ENCODE measurements at regions not wholly inside any gene's neighbourhood (a gene's known extent, or its start where the extent isn't known, plus 50 kb on each side); places are given as distances from the start of the nearest gene placed in this dataset.

DNA sequence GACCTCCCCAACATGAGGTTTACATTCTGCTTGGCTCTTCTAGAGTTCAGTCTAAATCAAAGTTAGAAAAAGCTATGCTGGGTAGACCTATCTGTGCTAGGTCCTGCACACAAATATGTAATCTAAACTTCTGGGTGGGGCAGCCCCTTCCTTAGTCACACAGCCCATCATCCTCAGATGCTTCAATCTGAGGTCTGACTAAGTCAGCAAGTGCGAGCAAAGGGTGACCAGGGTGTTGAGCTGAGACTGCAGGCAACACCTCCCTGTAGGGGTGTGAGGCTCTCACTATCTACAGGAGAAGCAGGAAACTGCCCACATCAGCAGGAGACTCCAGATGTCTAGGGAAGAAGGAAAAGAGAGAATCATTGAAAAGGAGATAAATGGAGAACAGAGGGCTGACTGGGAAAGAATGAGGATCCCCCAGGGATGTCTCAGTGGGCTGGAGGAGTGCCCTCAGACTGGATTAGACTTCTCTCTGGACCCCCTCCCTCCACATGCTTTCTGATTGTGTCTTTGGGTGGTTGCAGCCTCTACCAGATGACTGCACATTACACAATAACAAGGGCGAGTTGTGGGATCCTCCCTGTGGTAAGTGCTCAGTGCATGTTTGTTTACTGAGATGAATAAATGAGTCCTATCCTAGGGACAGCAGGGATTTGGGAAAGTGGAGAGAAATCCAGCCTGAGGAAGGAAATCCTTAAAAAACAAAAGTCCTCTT, 266.2 kb upstream of the PLET1 start:
- Histone ChIP-seq H3K9ac (replicated peaks; ENCODE audit: extremely low read depth, insufficient read depth, low read length) (no peak overlapping the region), H3K9me3 (replicated peaks; ENCODE audit: control insufficient read depth, insufficient read depth, low read length) (no peaks in the 10 kb centered on the region), H3K4me1 (ENCODE audit: control insufficient read depth, extremely low read depth, insufficient read depth, low read length) (no peaks in the 10 kb centered on the region), H3K4me3 (replicated peaks in 1 of 3; ENCODE audit: insufficient read depth in 1 of 3, low read depth in 1 of 3, low read length in 3 of 3) (no peak overlapping the region), H3K27me3 (ENCODE audit: control insufficient read depth in 2 of 2, insufficient read depth in 2 of 2, low read length in 2 of 2) (no peaks in the 10 kb centered on the region), H3K79me2 (ENCODE audit: control insufficient read depth, insufficient read depth, low read length) (no peaks in the 10 kb centered on the region), H2AFZ (ENCODE audit: low read depth, low read length) (no peak overlapping the region), H3K9me1 (replicated peaks; ENCODE audit: control insufficient read depth, extremely low read depth, insufficient read depth, low read length) (no peaks in the 10 kb centered on the region), H3K4me2 (ENCODE audit: insufficient read depth, low read length) (no peak overlapping the region), H3K27ac (ENCODE audit: insufficient read depth, low read depth, low read length) (no peak overlapping the region), H4K20me1 (replicated peaks; ENCODE audit: control insufficient read depth, extremely low read depth, insufficient read depth, low read length) (no peaks in the 10 kb centered on the region), H3K36me3 (ENCODE audit: control insufficient read depth in 2 of 2, extremely low read depth in 1 of 2, insufficient read depth in 2 of 2, low read length in 2 of 2) (no peaks in the 10 kb centered on the region)
- TF ChIP-seq EZH2 (IDR thresholded peaks at IDR 0.05; ENCODE audit: borderline replicate concordance, low read depth, low read length, severe bottlenecking): no peak
- TF ChIP-seq POLR2AphosphoS5 (IDR thresholded peaks at IDR 0.05; ENCODE audit: insufficient read depth, low read depth, low read length): no peak
- no peak for TF ChIP-seq MAX (IDR thresholded peaks at IDR 0.05; ENCODE audit: insufficient read depth, insufficient read length)
- TF ChIP-seq MYC (IDR thresholded peaks at IDR 0.05; ENCODE audit: low read depth, low read length): no peak
- TF ChIP-seq, protein P1, sequence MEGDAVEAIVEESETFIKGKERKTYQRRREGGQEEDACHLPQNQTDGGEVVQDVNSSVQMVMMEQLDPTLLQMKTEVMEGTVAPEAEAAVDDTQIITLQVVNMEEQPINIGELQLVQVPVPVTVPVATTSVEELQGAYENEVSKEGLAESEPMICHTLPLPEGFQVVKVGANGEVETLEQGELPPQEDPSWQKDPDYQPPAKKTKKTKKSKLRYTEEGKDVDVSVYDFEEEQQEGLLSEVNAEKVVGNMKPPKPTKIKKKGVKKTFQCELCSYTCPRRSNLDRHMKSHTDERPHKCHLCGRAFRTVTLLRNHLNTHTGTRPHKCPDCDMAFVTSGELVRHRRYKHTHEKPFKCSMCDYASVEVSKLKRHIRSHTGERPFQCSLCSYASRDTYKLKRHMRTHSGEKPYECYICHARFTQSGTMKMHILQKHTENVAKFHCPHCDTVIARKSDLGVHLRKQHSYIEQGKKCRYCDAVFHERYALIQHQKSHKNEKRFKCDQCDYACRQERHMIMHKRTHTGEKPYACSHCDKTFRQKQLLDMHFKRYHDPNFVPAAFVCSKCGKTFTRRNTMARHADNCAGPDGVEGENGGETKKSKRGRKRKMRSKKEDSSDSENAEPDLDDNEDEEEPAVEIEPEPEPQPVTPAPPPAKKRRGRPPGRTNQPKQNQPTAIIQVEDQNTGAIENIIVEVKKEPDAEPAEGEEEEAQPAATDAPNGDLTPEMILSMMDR (IDR thresholded peaks at IDR 0.05; ENCODE audit: extremely low read depth in 1 of 2, insufficient read depth in 1 of 2, low read depth in 1 of 2, low read length in 2 of 2): no peak
- no peak for TF ChIP-seq JUN (IDR thresholded peaks at IDR 0.05; ENCODE audit: borderline replicate concordance, insufficient read depth, insufficient read length, low read depth)
- TF ChIP-seq GATA2 (IDR thresholded peaks at IDR 0.05; ENCODE audit: insufficient read depth, insufficient read length, low read depth, low read length): no peak
- TF ChIP-seq FOS (IDR thresholded peaks at IDR 0.05; ENCODE audit: borderline replicate concordance, insufficient read depth, low read length): no peak
- TF ChIP-seq POLR2A (IDR thresholded peaks at IDR 0.05; ENCODE audit: low read depth, low read length): no peak
- CTCF ChIA-PET: no interaction called here
- intact Hi-C loops (cut with micrococcal nuclease): no loop called here
- DNase-seq (ENCODE audit: low read depth, low spot score) (no peak), FAIRE-seq (no peak)
- dilution Hi-C loops (cut with MboI; ENCODE audit: extremely low pct_ligation_motif_present, low sequenced_read_pairs): no loop called here
- no TSS peak for BruUV-seq (replicated peaks)
- POLR2A ChIA-PET: no interaction called here
